ENCODE measurements at regions not wholly inside any gene's neighbourhood (a gene's known extent, or its start where the extent isn't known, plus 50 kb on each side); places are given as distances from the start of the nearest gene placed in this dataset.

DNA sequence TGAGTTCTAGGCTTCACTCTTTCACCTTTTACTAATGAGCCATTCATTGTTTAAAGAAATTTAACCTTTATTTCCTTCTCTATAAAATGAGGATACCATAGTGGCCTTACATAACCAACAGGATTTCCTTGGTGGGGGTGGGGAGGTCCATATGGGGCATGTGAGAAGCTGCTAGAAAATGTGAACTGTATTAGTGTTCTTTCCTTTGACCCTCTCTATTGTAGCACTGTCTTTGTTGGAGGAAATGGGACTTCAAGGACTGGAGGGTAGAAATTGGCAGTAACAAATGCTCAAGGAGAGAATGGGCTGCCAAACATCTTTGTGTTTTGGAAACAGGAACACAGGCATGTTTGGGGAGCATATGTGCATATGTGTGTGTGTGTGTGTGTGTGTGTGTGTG, 468.7 kb upstream of the ZEB2 start:
- no peak overlapping the region for H2BK12ac ChIP-seq (ENCODE audit: insufficient read length, low read depth, low read length)
- no peak overlapping the region for H3K56ac ChIP-seq (ENCODE audit: insufficient read length, low read depth, low read length)
- H3K18ac ChIP-seq (ENCODE audit: insufficient read length, low read depth, low read length): no peak overlapping the region
- no peaks in the 10 kb centered on the region; the same call in 1 of the 2 replicates for H3K27me3 Mint-ChIP-seq (ENCODE audit: low read depth)
- H3K79me2 ChIP-seq (ENCODE audit: insufficient read depth, low read length): no peaks in the 10 kb centered on the region
- H2BK15ac ChIP-seq (ENCODE audit: low read depth, low read length): no peak overlapping the region
- no peaks in the 10 kb centered on the region for H4K20me1 ChIP-seq (ENCODE audit: control insufficient read depth, insufficient read depth, insufficient read length)
- H3K4ac ChIP-seq (ENCODE audit: low read depth, low read length): no peak overlapping the region
- no peak overlapping the region for H2BK20ac ChIP-seq (ENCODE audit: low read depth, low read length, poor library complexity, severe bottlenecking)
- H3K27ac ChIP-seq (ENCODE audit: insufficient read length, low read depth, low read length): no peak overlapping the region
- no peak for DNase-seq
- no peak overlapping the region for H2BK120ac ChIP-seq (ENCODE audit: low read depth, low read length, poor library complexity, severe bottlenecking)
- no peaks in the 10 kb centered on the region for H3K9me3 ChIP-seq (ENCODE audit: control insufficient read depth, low read depth, low read length)
- peaks cover 40 to 48% of the 10 kb centered on the region in 2 experiments for H3K9me3 Mint-ChIP-seq
- H2BK5ac ChIP-seq (ENCODE audit: insufficient read length, low read length): no peak overlapping the region
- H2AFZ ChIP-seq (ENCODE audit: low read length): no peak overlapping the region
- H3K79me1 ChIP-seq (ENCODE audit: insufficient read depth, low read depth, low read length, poor library complexity, severe bottlenecking): no peaks in the 10 kb centered on the region
- no peak overlapping the region for H4K8ac ChIP-seq (replicated peaks; ENCODE audit: insufficient read length, low read depth, low read length)
- TF ChIP-seq, protein P1, sequence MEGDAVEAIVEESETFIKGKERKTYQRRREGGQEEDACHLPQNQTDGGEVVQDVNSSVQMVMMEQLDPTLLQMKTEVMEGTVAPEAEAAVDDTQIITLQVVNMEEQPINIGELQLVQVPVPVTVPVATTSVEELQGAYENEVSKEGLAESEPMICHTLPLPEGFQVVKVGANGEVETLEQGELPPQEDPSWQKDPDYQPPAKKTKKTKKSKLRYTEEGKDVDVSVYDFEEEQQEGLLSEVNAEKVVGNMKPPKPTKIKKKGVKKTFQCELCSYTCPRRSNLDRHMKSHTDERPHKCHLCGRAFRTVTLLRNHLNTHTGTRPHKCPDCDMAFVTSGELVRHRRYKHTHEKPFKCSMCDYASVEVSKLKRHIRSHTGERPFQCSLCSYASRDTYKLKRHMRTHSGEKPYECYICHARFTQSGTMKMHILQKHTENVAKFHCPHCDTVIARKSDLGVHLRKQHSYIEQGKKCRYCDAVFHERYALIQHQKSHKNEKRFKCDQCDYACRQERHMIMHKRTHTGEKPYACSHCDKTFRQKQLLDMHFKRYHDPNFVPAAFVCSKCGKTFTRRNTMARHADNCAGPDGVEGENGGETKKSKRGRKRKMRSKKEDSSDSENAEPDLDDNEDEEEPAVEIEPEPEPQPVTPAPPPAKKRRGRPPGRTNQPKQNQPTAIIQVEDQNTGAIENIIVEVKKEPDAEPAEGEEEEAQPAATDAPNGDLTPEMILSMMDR (conservative IDR thresholded peaks at IDR 0.05): no peak
- H3K4me1 Mint-ChIP-seq: peaks cover 21 to 22% of the 10 kb centered on the region in 2 experiments
- H3K9ac ChIP-seq (ENCODE audit: extremely low read depth, insufficient read length, low read length): no peak overlapping the region
- no peaks in the 10 kb centered on the region for H3K27me3 ChIP-seq (ENCODE audit: insufficient read depth, low read length)
- no peak overlapping the region for H3K4me2 ChIP-seq (ENCODE audit: insufficient read depth, insufficient read length, low read length)
- H3K23me2 ChIP-seq (ENCODE audit: insufficient read length, low read depth, low read length, poor library complexity, severe bottlenecking): no peaks in the 10 kb centered on the region
- H3T11ph ChIP-seq (ENCODE audit: low read length): no peak overlapping the region
- peaks cover 2% of the 10 kb centered on the region; the same call in 1 of the 2 replicates for H3K4me1 ChIP-seq (ENCODE audit: insufficient read depth, low read length)
- no peak overlapping the region for H3K23ac ChIP-seq (ENCODE audit: insufficient read length, low read depth, low read length)
- H2AK5ac ChIP-seq (ENCODE audit: insufficient read length, low read length): no peak overlapping the region
- no peak overlapping the region for H3K27ac Mint-ChIP-seq
- H3K36me3 Mint-ChIP-seq (ENCODE audit: insufficient read depth in 1 of 3, low read depth in 3 of 3): peaks cover 24 to 52% (median 35%) of the 10 kb centered on the region in 3 experiments
- H3K14ac ChIP-seq (ENCODE audit: insufficient read depth, low read length): no peak overlapping the region
- H4K91ac ChIP-seq (ENCODE audit: insufficient read length, low read depth, low read length): no peak overlapping the region
- H4K5ac ChIP-seq (ENCODE audit: insufficient read length, low read depth, low read length): no peak overlapping the region
- H3K4me3 Mint-ChIP-seq: no peak overlapping the region
